Naive thymus-derived CD4-positive, alpha-beta T cell (primary cell): ENCODE measurements at regions not wholly inside any gene's neighbourhood (a gene's known extent, or its start where the extent isn't known, plus 50 kb on each side); places are given as distances from the start of the nearest gene placed in this dataset.

Experiments used
- ATAC-seq: fragments of 150-1000 bp; cut with Tn5 transposase; 2 replicates; pipeline ENCODE4 v1.10.0; 2021; ENCODE audit warnings: mild to moderate bottlenecking, moderate library complexity
- CTCF ChIA-PET: fragments of 350-600 bp; sonication (Branson Sonifier 250); formaldehyde crosslinking; loops from one replicate; lab custom pipeline; 2021; ENCODE audit warnings: antibody characterized with exemption; lab: Charles Lee
- POLR2A ChIA-PET: fragments of 350-600 bp; sonication (Branson Sonifier 250); formaldehyde crosslinking; loops from one replicate; lab custom pipeline; 2021; ENCODE audit warnings: antibody characterized with exemption, inconsistent platforms; lab: Charles Lee
- DNase-seq, 9 donors: peaks; one replicate each; pipeline versions ENCODE4 v3.0.0 to v3.0.0-alpha.2; 2020 to 2022; ENCODE audit warnings: mixed read lengths in 1 of 9
- H3K27ac ChIP-seq: one replicate; pipeline ENCODE4 v1.7.0; 2013; ENCODE audit warnings: mild to moderate bottlenecking, low read depth, low read length, moderate library complexity
- H3K27me3 ChIP-seq, 2 donors: one replicate each; pipeline ENCODE4 v1.7.0; 2013; ENCODE audit warnings: low read length in 2 of 2, mild to moderate bottlenecking in 2 of 2, moderate library complexity in 2 of 2; ENCODE audit not compliant: control insufficient read depth in 2 of 2, insufficient read depth in 2 of 2
- H3K36me3 ChIP-seq, 3 experiments: 1 replicate in 2 of 3; 2 replicates in 1 of 3; pipeline ENCODE4 v1.7.0; 2013; ENCODE audit warnings: low read length in 3 of 3, mild to moderate bottlenecking in 3 of 3, moderate library complexity in 1 of 3; ENCODE audit not compliant: insufficient read depth in 3 of 3, control insufficient read depth in 2 of 3
- H3K4me1 ChIP-seq, 2 donors: one replicate each; pipeline ENCODE4 v1.7.0; 2013; ENCODE audit warnings: low read length in 2 of 2, mild to moderate bottlenecking in 2 of 2, moderate library complexity in 1 of 2; ENCODE audit not compliant: control insufficient read depth in 2 of 2, insufficient read depth in 2 of 2
- H3K4me3 ChIP-seq: 2 replicates; pipeline ENCODE4 v1.7.0; 2013; ENCODE audit warnings: mild to moderate bottlenecking, low read length
- H3K9me3 ChIP-seq, 3 experiments: 1 replicate in 2 of 3; 2 replicates in 1 of 3; pipeline ENCODE4 v1.7.0; 2013; ENCODE audit warnings: low read length in 3 of 3; ENCODE audit not compliant: control insufficient read depth in 2 of 3
- H3K27ac Mint-ChIP-seq, 9 donors: one replicate each; pipeline ENCODE4 v1.8.0; 2020 to 2022; ENCODE audit warnings: mixed read lengths in 9 of 9, mild to moderate bottlenecking in 8 of 9, moderate library complexity in 5 of 9, inconsistent platforms in 2 of 9
- H3K27me3 Mint-ChIP-seq, 5 donors: one replicate each; pipeline ENCODE4 v1.8.0; 2021 to 2022; ENCODE audit warnings: mixed read lengths in 5 of 5, mild to moderate bottlenecking in 1 of 5
- H3K36me3 Mint-ChIP-seq, 5 donors: one replicate each; pipeline ENCODE4 v1.8.0; 2020 to 2022; ENCODE audit warnings: mixed read lengths in 5 of 5, mild to moderate bottlenecking in 3 of 5, inconsistent platforms in 1 of 5
- H3K4me1 Mint-ChIP-seq, 7 donors: one replicate each; pipeline ENCODE4 v1.8.0; 2020 to 2022; ENCODE audit warnings: mixed read lengths in 7 of 7, mild to moderate bottlenecking in 3 of 7, inconsistent platforms in 1 of 7
- H3K4me3 Mint-ChIP-seq, 10 donors: one replicate each; pipeline ENCODE4 v1.8.0; 2020 to 2022; ENCODE audit warnings: mild to moderate bottlenecking in 10 of 10, mixed read lengths in 10 of 10, moderate library complexity in 6 of 10, inconsistent platforms in 2 of 10
- H3K9me3 Mint-ChIP-seq, 11 donors: one replicate each; pipeline ENCODE4 v1.8.0; 2020 to 2022; ENCODE audit warnings: mixed read lengths in 11 of 11, mild to moderate bottlenecking in 4 of 11, inconsistent platforms in 1 of 11, moderate library complexity in 1 of 11
- intact Hi-C, 2 donors: fragments of 100-400 bp; cut with micrococcal nuclease; formaldehyde crosslinking; loops; one replicate each; pipeline ENCODE4 v1.15.1; 2023

DNA sequence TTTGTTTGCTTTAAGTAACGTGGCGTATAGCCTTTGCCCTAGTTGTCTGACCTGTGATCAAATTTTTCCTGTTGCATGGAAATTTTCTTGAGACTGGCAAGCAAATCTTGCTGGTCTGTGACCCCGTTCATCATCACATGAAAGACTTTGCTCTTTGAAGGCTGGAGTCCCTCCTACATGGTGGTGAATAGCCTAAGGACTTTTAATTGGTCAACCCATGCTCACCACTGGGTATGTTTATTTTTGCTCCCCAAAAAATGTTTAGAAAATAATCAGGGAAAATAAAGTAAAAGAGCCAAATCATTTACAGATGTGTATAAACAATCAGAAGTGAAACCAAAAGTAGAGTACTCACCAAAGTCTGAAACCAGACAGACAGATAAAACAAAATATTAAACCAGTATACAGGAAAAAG is 1075.3 kb upstream of the ALCAM start:
- H3K27ac ChIP-seq, result no peak overlapping the region
- no peak for ATAC-seq
- POLR2A ChIA-PET, result no interaction called here

DNA sequence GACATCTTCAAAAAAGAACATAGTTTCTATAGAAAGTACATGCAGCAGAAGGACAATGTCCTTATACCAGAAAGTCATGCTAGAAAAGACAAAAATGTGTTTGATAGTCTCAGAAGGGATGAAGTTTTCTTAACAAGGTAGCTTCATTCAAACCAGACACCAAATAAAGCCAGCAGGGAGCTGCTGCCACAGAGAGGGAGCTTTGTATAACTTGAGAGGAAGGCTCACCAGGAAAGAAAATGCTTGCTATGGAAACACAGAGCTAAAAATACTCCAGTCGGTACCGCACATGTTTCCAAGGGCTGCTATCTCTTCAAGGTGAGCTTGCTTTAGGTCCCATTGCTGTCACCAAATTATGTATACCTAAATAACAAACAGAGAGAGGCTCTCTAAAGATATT is 1074.8 kb upstream of the ALCAM start:
- ATAC-seq (no peak), DNase-seq (no peak)
- Histone ChIP-seq H3K4me3 (no peak overlapping the region), H3K9me3 (no peaks in the 10 kb centered on the region), H3K36me3 (no peaks in the 10 kb centered on the region), H3K27ac (no peak overlapping the region), H3K27me3 (no peaks in the 10 kb centered on the region), H3K4me1 (no peaks in the 10 kb centered on the region)
- peak overlapping the region in 1 of 9 donors; percentile 15 for H3K27ac Mint-ChIP-seq
- intact Hi-C loops, result no loop called here
- peaks cover 0 to 5% (median 0%) of the 10 kb centered on the region in 5 donors for H3K27me3 Mint-ChIP-seq
- ChIA-PET POLR2A (no interaction called here), CTCF (no interaction called here)
- H3K36me3 Mint-ChIP-seq, result no peaks in the 10 kb centered on the region
- H3K4me3 Mint-ChIP-seq, result peak overlapping the region in 6 of 10 donors; percentile 5 to 57 (median 16)
- H3K9me3 Mint-ChIP-seq, result peaks cover 0 to 6% (median 2%) of the 10 kb centered on the region in 11 donors
- peaks cover 0 to 14% (median 0%) of the 10 kb centered on the region in 7 donors for H3K4me1 Mint-ChIP-seq

More for the DNA sequence above, 1075.3 kb upstream of the ALCAM start:
- Mint-ChIP-seq H3K4me3 (peak overlapping the region in 6 of 10 donors; percentile 5 to 57 (median 16)), H3K27ac (peak overlapping the region in 1 of 9 donors; percentile 15), H3K27me3 (peaks cover 0 to 5% (median 0%) of the 10 kb centered on the region in 5 donors), H3K4me1 (peaks cover 0 to 14% (median 0%) of the 10 kb centered on the region in 7 donors), H3K36me3 (no peaks in the 10 kb centered on the region), H3K9me3 (peaks cover 0 to 10% (median 5%) of the 10 kb centered on the region in 11 donors)
- H3K9me3 ChIP-seq, result no peaks in the 10 kb centered on the region
- H3K27me3 ChIP-seq, result no peaks in the 10 kb centered on the region
- H3K4me1 ChIP-seq, result no peaks in the 10 kb centered on the region
- H3K36me3 ChIP-seq, result no peaks in the 10 kb centered on the region
- DNase-seq, result no peak
- intact Hi-C loops, result no loop called here
- H3K4me3 ChIP-seq, result no peak overlapping the region
- CTCF ChIA-PET, result no interaction called here

GRCh38 chr3:104297617-104298016 is 1069.1 kb upstream of the ALCAM start:
- ATAC-seq (no peak), DNase-seq (no peak)
- Mint-ChIP-seq H3K4me3 (no peak overlapping the region), H3K4me1 (peaks cover 0 to under 1% (median 0%) of the 10 kb centered on the region in 7 donors), H3K36me3 (no peaks in the 10 kb centered on the region), H3K27ac (no peak overlapping the region), H3K27me3 (peaks cover 0 to 2% (median 0%) of the 10 kb centered on the region in 5 donors), H3K9me3 (peaks cover 0 to 6% (median 2%) of the 10 kb centered on the region in 11 donors)
- H3K36me3 ChIP-seq, result no peaks in the 10 kb centered on the region
- no peak overlapping the region for H3K27ac ChIP-seq
- no peaks in the 10 kb centered on the region for H3K27me3 ChIP-seq
- no peaks in the 10 kb centered on the region for H3K4me1 ChIP-seq
- ChIA-PET CTCF (no interaction called here), POLR2A (no interaction called here)
- intact Hi-C loops, result no loop called here
- H3K4me3 ChIP-seq, result no peak overlapping the region
- H3K9me3 ChIP-seq, result no peaks in the 10 kb centered on the region

- Mint-ChIP-seq H3K4me3 (no peak overlapping the region), H3K4me1 (no peaks in the 10 kb centered on the region), H3K36me3 (no peaks in the 10 kb centered on the region), H3K27me3 (peaks cover 0 to 2% (median 0%) of the 10 kb centered on the region in 5 donors), H3K9me3 (peaks cover 0 to 8% (median 0%) of the 10 kb centered on the region in 11 donors), H3K27ac (no peak overlapping the region)
- DNase-seq (no peak), ATAC-seq (no peak)
- ChIA-PET CTCF (no interaction called here), POLR2A (no interaction called here)
- Histone ChIP-seq H3K4me1 (no peaks in the 10 kb centered on the region), H3K36me3 (no peaks in the 10 kb centered on the region), H3K27me3 (no peaks in the 10 kb centered on the region), H3K27ac (no peak overlapping the region), H3K4me3 (no peak overlapping the region), H3K9me3 (no peaks in the 10 kb centered on the region)
- intact Hi-C loops, result no loop called here
Observed at GRCh38 chr3:104298662-104299061, 1068.0 kb upstream of the ALCAM start.

GRCh38 chr3:104316118-104316517 is 1050.6 kb upstream of the ALCAM start:
- Mint-ChIP-seq H3K27me3 (no peaks in the 10 kb centered on the region), H3K9me3 (peaks cover 2 to 13% (median 5%) of the 10 kb centered on the region in 11 donors), H3K27ac (no peak overlapping the region), H3K4me1 (no peaks in the 10 kb centered on the region), H3K36me3 (no peaks in the 10 kb centered on the region), H3K4me3 (no peak overlapping the region)
- Histone ChIP-seq H3K9me3 (peaks cover 0 to 2% (median 0%) of the 10 kb centered on the region in 3 experiments), H3K36me3 (no peaks in the 10 kb centered on the region), H3K27ac (no peak overlapping the region), H3K27me3 (no peaks in the 10 kb centered on the region), H3K4me3 (no peak overlapping the region), H3K4me1 (no peaks in the 10 kb centered on the region)
- CTCF ChIA-PET, result no interaction called here
- DNase-seq, result no peak
- ATAC-seq, result no peak
- intact Hi-C loops, result no loop called here
- POLR2A ChIA-PET, result no interaction called here

GRCh38 chr3:104323226-104323625 is 1043.5 kb upstream of the ALCAM start:
- Mint-ChIP-seq H3K4me1 (no peaks in the 10 kb centered on the region), H3K27ac (peak overlapping the region in 1 of 9 donors; percentile 59), H3K27me3 (no peaks in the 10 kb centered on the region), H3K36me3 (no peaks in the 10 kb centered on the region), H3K9me3 (peaks cover 7 to 47% (median 17%) of the 10 kb centered on the region in 11 donors), H3K4me3 (no peak overlapping the region)
- H3K27me3 ChIP-seq, result no peaks in the 10 kb centered on the region
- H3K36me3 ChIP-seq, result no peaks in the 10 kb centered on the region
- H3K9me3 ChIP-seq, result no peaks in the 10 kb centered on the region
- ChIA-PET POLR2A (no interaction called here), CTCF (no interaction called here)
- DNase-seq (no peak), ATAC-seq (no peak)
- intact Hi-C loops, result no loop called here
- no peak overlapping the region for H3K4me3 ChIP-seq
- no peaks in the 10 kb centered on the region for H3K4me1 ChIP-seq
- H3K27ac ChIP-seq, result no peak overlapping the region

DNA sequence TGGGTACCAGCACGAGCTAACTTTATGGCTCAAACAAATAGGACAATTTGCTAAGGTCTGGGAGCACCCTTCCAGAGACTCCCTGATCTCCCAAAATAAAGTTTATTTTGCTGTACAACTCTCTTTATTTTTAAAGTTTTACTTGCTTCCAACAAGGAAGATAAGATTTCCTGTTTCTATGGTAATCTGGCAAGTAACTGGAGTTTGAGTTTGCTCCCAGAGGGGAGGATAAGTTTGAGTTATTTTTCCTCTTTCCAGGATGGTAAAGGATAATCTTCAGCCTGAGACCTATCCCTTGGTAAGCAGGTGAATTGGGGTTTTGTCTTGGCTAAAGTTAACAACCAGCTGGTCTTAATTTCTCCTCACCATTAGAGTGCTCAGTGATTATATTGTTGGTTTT is 1019.4 kb upstream of the ALCAM start:
- ChIA-PET CTCF (no interaction called here), POLR2A (no interaction called here)
- ATAC-seq (no peak), DNase-seq (no peak)
- intact Hi-C loops, result no loop called here
- Mint-ChIP-seq H3K27ac (no peak overlapping the region), H3K4me1 (no peaks in the 10 kb centered on the region), H3K9me3 (peaks cover 0 to 10% (median 0%) of the 10 kb centered on the region in 11 donors), H3K36me3 (no peaks in the 10 kb centered on the region), H3K27me3 (no peaks in the 10 kb centered on the region), H3K4me3 (no peak overlapping the region)
- H3K27me3 ChIP-seq, result no peaks in the 10 kb centered on the region
- H3K9me3 ChIP-seq, result no peaks in the 10 kb centered on the region
- no peaks in the 10 kb centered on the region for H3K36me3 ChIP-seq
- no peaks in the 10 kb centered on the region for H3K4me1 ChIP-seq
- H3K27ac ChIP-seq, result no peak overlapping the region
- no peak overlapping the region for H3K4me3 ChIP-seq
